RWPE1 (cell line): ENCODE measurements at regions not wholly inside any gene's neighbourhood (a gene's known extent, or its start where the extent isn't known, plus 50 kb on each side); places are given as distances from the start of the nearest gene placed in this dataset.

Source experiments
- CTCF ChIA-PET: fragments of 350-600 bp; sonication (Branson Sonifier 250); formaldehyde crosslinking; extraction: SDS; loops from one replicate; lab custom pipeline; 2021; lab: Yijun Ruan, JAX
- POLR2A ChIA-PET: fragments of 400-600 bp; formaldehyde crosslinking; extraction: SDS; loops from one replicate; lab custom pipeline; 2020; ENCODE audit warnings: antibody characterized with exemption; ENCODE audit not compliant: low non-redundant PET; lab: Yijun Ruan, JAX
- DNase-seq: peaks from one replicate; pipeline ENCODE4 v3.0.0; 2012; ENCODE audit warnings: low spot score
- H3K27ac ChIP-seq: fragments of 450-650 bp; 2 replicates; pipeline ENCODE4 v1.5.1; 2017
- CTCF ChIP-seq: fragments of 450-650 bp; conservative IDR thresholded peaks from 2 replicates; pipeline ENCODE4 v1.5.1; 2017; ENCODE audit warnings: low read depth, mild to moderate bottlenecking

- TF ChIP-seq CTCF, result no peak
- ChIA-PET CTCF (no interaction called here), POLR2A (no interaction called here)
- H3K27ac ChIP-seq, result no peak overlapping the region
- no peak for DNase-seq
Measured at GRCh38 chr11:133656082-133656635, 123.9 kb upstream of the OPCML start.

- POLR2A ChIA-PET, result no interaction called here
- CTCF ChIA-PET, result no interaction called here
- TF ChIP-seq CTCF, result no peak
- DNase-seq, result no peak
- H3K27ac ChIP-seq, result no peak overlapping the region
Measured at GRCh38 chr11:133654630-133655212, 122.4 kb upstream of the OPCML start.

GRCh38 chr11:133653336-133653735 is 121.0 kb upstream of the OPCML start:
- CTCF ChIA-PET, result no interaction called here

GRCh38 chr11:133650082-133650481 is 117.8 kb upstream of the OPCML start:
- CTCF ChIA-PET, result no interaction called here
- no peak for DNase-seq
- H3K27ac ChIP-seq, result no peak overlapping the region
- POLR2A ChIA-PET, result no interaction called here
- no peak for TF ChIP-seq CTCF

More at GRCh38 chr11:133653336-133653735, 121.0 kb upstream of the OPCML start:
- POLR2A ChIA-PET, result no interaction called here
- no peak for TF ChIP-seq CTCF
- DNase-seq, result no peak
- H3K27ac ChIP-seq, result no peak overlapping the region

GRCh38 chr11:133649040-133649439 is 116.7 kb upstream of the OPCML start:
- POLR2A ChIA-PET, result no interaction called here
- no peak overlapping the region for H3K27ac ChIP-seq
- no peak for TF ChIP-seq CTCF
- CTCF ChIA-PET, result interaction anchor here (0.7 kb wide), 1 partner anchor 106 kb away, joined by 3 read pairs; no protein-coding TSS in a partner anchor
- DNase-seq, result no peak

GRCh38 chr11:133639408-133639807 is 107.1 kb upstream of the OPCML start:
- H3K27ac ChIP-seq, result no peak overlapping the region
- TF ChIP-seq CTCF, result no peak
- ChIA-PET POLR2A (no interaction called here), CTCF (no interaction called here)
- no peak for DNase-seq
